H1 (cell line): ENCODE measurements at regions not wholly inside any gene's neighbourhood (a gene's known extent, or its start where the extent isn't known, plus 50 kb on each side); places are given as distances from the start of the nearest gene placed in this dataset.

Experiments used
- BCL11A ChIP-seq, 2 experiments: IDR thresholded peaks; one replicate each; pipeline ENCODE4 v1.6.1; 2011; ENCODE audit warnings: low read depth in 2 of 2, low read length in 2 of 2, mild to moderate bottlenecking in 2 of 2
- JUND ChIP-seq: IDR thresholded peaks from 2 replicates; pipeline ENCODE4 v1.6.1; 2011; ENCODE audit warnings: mild to moderate bottlenecking, improper control_type of control experiment, low read length
- KDM4A ChIP-seq: IDR thresholded peaks from one replicate; pipeline ENCODE4 v1.7.1; 2012; ENCODE audit warnings: low read depth, mild to moderate bottlenecking, moderate library complexity, low read length, inconsistent platforms; ENCODE audit not compliant: severe bottlenecking
- NANOG ChIP-seq: IDR thresholded peaks from 2 replicates; pipeline ENCODE4 v1.6.1; 2011; ENCODE audit warnings: low read length, low read depth, mild to moderate bottlenecking, inconsistent platforms; ENCODE audit not compliant: insufficient read depth, poor library complexity, severe bottlenecking
- TF ChIP-seq, protein P1 (sequence below): fragments of 300-600 bp; sonication (generic); IDR thresholded peaks from 2 replicates; pipeline ENCODE4 v1.7.1; 2012; ENCODE audit warnings: low read length, moderate library complexity, mild to moderate bottlenecking, inconsistent platforms; ENCODE audit not compliant: insufficient replicate concordance
- TF ChIP-seq, protein P2 (sequence below): IDR thresholded peaks from 2 replicates; pipeline ENCODE4 v1.6.1; 2011; ENCODE audit warnings: low read length, improper control_type of control experiment

- TF ChIP-seq NANOG (no peak), KDM4A (no peak), BCL11A (IDR thresholded peaks at IDR 0.05; ENCODE audit: low read depth in 2 of 2, low read length in 2 of 2) (no peak), JUND (no peak)
- TF ChIP-seq, protein P1, sequence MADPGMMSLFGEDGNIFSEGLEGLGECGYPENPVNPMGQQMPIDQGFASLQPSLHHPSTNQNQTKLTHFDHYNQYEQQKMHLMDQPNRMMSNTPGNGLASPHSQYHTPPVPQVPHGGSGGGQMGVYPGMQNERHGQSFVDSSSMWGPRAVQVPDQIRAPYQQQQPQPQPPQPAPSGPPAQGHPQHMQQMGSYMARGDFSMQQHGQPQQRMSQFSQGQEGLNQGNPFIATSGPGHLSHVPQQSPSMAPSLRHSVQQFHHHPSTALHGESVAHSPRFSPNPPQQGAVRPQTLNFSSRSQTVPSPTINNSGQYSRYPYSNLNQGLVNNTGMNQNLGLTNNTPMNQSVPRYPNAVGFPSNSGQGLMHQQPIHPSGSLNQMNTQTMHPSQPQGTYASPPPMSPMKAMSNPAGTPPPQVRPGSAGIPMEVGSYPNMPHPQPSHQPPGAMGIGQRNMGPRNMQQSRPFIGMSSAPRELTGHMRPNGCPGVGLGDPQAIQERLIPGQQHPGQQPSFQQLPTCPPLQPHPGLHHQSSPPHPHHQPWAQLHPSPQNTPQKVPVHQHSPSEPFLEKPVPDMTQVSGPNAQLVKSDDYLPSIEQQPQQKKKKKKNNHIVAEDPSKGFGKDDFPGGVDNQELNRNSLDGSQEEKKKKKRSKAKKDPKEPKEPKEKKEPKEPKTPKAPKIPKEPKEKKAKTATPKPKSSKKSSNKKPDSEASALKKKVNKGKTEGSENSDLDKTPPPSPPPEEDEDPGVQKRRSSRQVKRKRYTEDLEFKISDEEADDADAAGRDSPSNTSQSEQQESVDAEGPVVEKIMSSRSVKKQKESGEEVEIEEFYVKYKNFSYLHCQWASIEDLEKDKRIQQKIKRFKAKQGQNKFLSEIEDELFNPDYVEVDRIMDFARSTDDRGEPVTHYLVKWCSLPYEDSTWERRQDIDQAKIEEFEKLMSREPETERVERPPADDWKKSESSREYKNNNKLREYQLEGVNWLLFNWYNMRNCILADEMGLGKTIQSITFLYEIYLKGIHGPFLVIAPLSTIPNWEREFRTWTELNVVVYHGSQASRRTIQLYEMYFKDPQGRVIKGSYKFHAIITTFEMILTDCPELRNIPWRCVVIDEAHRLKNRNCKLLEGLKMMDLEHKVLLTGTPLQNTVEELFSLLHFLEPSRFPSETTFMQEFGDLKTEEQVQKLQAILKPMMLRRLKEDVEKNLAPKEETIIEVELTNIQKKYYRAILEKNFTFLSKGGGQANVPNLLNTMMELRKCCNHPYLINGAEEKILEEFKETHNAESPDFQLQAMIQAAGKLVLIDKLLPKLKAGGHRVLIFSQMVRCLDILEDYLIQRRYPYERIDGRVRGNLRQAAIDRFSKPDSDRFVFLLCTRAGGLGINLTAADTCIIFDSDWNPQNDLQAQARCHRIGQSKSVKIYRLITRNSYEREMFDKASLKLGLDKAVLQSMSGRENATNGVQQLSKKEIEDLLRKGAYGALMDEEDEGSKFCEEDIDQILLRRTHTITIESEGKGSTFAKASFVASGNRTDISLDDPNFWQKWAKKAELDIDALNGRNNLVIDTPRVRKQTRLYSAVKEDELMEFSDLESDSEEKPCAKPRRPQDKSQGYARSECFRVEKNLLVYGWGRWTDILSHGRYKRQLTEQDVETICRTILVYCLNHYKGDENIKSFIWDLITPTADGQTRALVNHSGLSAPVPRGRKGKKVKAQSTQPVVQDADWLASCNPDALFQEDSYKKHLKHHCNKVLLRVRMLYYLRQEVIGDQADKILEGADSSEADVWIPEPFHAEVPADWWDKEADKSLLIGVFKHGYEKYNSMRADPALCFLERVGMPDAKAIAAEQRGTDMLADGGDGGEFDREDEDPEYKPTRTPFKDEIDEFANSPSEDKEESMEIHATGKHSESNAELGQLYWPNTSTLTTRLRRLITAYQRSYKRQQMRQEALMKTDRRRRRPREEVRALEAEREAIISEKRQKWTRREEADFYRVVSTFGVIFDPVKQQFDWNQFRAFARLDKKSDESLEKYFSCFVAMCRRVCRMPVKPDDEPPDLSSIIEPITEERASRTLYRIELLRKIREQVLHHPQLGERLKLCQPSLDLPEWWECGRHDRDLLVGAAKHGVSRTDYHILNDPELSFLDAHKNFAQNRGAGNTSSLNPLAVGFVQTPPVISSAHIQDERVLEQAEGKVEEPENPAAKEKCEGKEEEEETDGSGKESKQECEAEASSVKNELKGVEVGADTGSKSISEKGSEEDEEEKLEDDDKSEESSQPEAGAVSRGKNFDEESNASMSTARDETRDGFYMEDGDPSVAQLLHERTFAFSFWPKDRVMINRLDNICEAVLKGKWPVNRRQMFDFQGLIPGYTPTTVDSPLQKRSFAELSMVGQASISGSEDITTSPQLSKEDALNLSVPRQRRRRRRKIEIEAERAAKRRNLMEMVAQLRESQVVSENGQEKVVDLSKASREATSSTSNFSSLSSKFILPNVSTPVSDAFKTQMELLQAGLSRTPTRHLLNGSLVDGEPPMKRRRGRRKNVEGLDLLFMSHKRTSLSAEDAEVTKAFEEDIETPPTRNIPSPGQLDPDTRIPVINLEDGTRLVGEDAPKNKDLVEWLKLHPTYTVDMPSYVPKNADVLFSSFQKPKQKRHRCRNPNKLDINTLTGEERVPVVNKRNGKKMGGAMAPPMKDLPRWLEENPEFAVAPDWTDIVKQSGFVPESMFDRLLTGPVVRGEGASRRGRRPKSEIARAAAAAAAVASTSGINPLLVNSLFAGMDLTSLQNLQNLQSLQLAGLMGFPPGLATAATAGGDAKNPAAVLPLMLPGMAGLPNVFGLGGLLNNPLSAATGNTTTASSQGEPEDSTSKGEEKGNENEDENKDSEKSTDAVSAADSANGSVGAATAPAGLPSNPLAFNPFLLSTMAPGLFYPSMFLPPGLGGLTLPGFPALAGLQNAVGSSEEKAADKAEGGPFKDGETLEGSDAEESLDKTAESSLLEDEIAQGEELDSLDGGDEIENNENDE = no peak
- TF ChIP-seq, protein P2, sequence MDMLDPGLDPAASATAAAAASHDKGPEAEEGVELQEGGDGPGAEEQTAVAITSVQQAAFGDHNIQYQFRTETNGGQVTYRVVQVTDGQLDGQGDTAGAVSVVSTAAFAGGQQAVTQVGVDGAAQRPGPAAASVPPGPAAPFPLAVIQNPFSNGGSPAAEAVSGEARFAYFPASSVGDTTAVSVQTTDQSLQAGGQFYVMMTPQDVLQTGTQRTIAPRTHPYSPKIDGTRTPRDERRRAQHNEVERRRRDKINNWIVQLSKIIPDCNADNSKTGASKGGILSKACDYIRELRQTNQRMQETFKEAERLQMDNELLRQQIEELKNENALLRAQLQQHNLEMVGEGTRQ = no peak
- TF ChIP-seq, all 59 proteins: peak for 0
Observed at GRCh38 chr1:38718031-38718430, 141.5 kb downstream of the RRAGC start (continued).
